ENCODE measurements at regions not wholly inside any gene's neighbourhood (a gene's known extent, or its start where the extent isn't known, plus 50 kb on each side); places are given as distances from the start of the nearest gene placed in this dataset.

GRCh38 chr2:195413944-195414343 lies 243.1 kb upstream of the SLC39A10 start:
- Mint-ChIP-seq H3K36me3 (ENCODE audit: low read depth) (no peaks in the 10 kb centered on the region), H3K27ac (no peak overlapping the region), H3K4me3 (no peak overlapping the region), H3K4me1 (ENCODE audit: low read depth) (peaks cover 12% of the 10 kb centered on the region), H3K27me3 (ENCODE audit: low read depth) (no peaks in the 10 kb centered on the region), H3K9me3 (no peaks in the 10 kb centered on the region)
- CTCF ChIA-PET = no interaction called here
- DNase-seq = no peak
- intact Hi-C loops (cut with micrococcal nuclease) = no loop called here

GRCh38 chr2:195413422-195413821 lies 243.6 kb upstream of the SLC39A10 start:
- CTCF ChIA-PET = interaction anchor here (0.7 kb wide), 1 partner anchor 13 kb away, joined by 3 read pairs; no protein-coding TSS in a partner anchor

GRCh38 chr2:195411219-195411687 lies 245.8 kb upstream of the SLC39A10 start:
- CTCF ChIA-PET = interaction anchor here (0.6 kb wide), 1 partner anchor 75 kb away, joined by 3 read pairs; no protein-coding TSS in a partner anchor

More at GRCh38 chr2:195413422-195413821, 243.6 kb upstream of the SLC39A10 start:
- H3K9me3 Mint-ChIP-seq = no peaks in the 10 kb centered on the region
- no peak overlapping the region for H3K27ac Mint-ChIP-seq
- no peak for DNase-seq
- no peaks in the 10 kb centered on the region for H3K27me3 Mint-ChIP-seq (ENCODE audit: low read depth)
- no peaks in the 10 kb centered on the region for H3K36me3 Mint-ChIP-seq (ENCODE audit: low read depth)
- intact Hi-C loops (cut with micrococcal nuclease) = no loop called here
- peaks cover 12% of the 10 kb centered on the region for H3K4me1 Mint-ChIP-seq (ENCODE audit: low read depth)
- H3K4me3 Mint-ChIP-seq = no peak overlapping the region

DNA sequence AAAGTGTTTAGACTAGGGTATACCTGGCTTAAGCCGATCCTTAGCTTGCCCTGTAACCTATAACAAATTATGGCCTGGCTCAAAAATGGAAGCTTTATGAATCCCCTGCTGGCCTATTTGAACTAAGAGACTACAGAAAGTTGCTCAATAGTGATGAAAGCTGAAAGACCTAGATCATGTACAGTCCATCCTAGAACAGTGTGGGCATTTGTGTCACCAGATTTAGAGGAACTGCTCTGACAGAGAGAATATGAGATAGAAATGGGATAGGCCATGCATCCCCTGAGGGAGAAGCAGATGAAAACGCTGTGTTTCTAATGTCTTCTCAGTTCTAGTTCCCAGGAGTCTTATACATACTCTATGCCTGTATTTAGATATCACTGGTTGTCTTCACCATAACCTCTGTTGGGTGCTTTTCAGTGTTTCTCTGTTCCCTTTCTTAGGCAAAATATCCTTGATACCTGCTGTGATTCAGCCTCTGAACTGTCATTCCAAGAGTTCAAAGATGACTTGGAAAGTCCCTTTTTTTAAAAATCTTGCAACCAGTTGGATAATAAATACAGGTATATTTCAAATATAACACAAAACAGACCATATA lies 246.9 kb upstream of the SLC39A10 start:
- DNase-seq = no peak
- Mint-ChIP-seq H3K27ac (no peak overlapping the region), H3K4me1 (ENCODE audit: low read depth) (peaks cover 22% of the 10 kb centered on the region), H3K9me3 (no peaks in the 10 kb centered on the region), H3K4me3 (no peak overlapping the region), H3K27me3 (ENCODE audit: low read depth) (no peaks in the 10 kb centered on the region), H3K36me3 (ENCODE audit: low read depth) (no peaks in the 10 kb centered on the region)
- CTCF ChIA-PET = interaction anchor here (1.4 kb wide), 1 partner anchor 89 kb away, joined by 4 read pairs; no protein-coding TSS in a partner anchor
- intact Hi-C loops (cut with micrococcal nuclease) = no loop called here

More at GRCh38 chr2:195411219-195411687, 245.8 kb upstream of the SLC39A10 start:
- Mint-ChIP-seq H3K4me1 (ENCODE audit: low read depth) (peaks cover 21% of the 10 kb centered on the region), H3K4me3 (no peak overlapping the region), H3K27me3 (ENCODE audit: low read depth) (no peaks in the 10 kb centered on the region), H3K9me3 (no peaks in the 10 kb centered on the region), H3K36me3 (ENCODE audit: low read depth) (no peaks in the 10 kb centered on the region), H3K27ac (no peak overlapping the region)
- intact Hi-C loops (cut with micrococcal nuclease) = no loop called here
- no peak for DNase-seq

DNA sequence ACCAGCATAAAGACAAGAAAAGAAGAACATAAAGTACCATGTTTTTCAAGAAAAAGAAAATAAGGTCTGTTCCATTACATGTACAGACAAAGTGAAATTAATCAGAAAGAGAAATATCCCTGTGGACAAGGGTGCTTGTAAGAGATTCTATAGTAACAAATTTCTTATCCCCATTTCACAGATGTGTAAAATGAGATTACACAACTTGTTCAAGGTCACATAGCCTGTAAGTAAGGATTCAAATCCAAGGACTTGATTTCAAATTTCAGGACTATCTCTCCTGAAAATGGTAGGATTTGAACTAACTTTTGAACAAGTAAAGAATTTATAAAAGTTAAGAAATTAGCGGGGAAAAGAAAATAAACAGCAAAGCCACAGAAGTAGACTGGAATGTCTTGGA lies 248.2 kb upstream of the SLC39A10 start:
- H3K4me3 Mint-ChIP-seq = no peak overlapping the region
- no peaks in the 10 kb centered on the region for H3K9me3 Mint-ChIP-seq
- no peaks in the 10 kb centered on the region for H3K27me3 Mint-ChIP-seq (ENCODE audit: low read depth)
- H3K4me1 Mint-ChIP-seq (ENCODE audit: low read depth) = peaks cover 23% of the 10 kb centered on the region
- DNase-seq = no peak
- H3K27ac Mint-ChIP-seq = no peak overlapping the region
- no peaks in the 10 kb centered on the region for H3K36me3 Mint-ChIP-seq (ENCODE audit: low read depth)
- intact Hi-C loops (cut with micrococcal nuclease) = loop anchor here (5.0 kb wide), 3 partner anchors 78 to 168 kb away; no protein-coding TSS in a partner anchor
- CTCF ChIA-PET = no interaction called here

DNA sequence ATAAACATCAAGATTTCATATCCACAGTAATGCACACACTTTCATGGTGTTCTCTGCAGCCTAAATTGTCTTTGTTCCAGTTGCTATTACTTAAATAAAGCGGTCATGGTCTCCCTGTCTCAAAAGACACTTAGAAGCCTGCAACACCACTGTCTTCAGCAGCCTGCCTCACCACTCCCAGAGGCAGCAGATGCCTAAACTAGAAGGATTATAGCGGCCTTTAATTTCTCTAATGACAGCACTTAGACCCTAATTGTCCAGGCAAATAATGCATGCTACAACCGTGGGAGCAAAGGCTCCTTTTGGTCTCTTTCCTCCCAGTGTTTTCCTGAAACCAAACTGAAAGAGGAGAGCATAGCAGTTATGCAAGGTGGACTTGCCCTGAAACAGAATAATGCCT lies 248.8 kb upstream of the SLC39A10 start:
- DNase-seq = no peak
- H3K36me3 Mint-ChIP-seq (ENCODE audit: low read depth) = no peaks in the 10 kb centered on the region
- no peaks in the 10 kb centered on the region for H3K27me3 Mint-ChIP-seq (ENCODE audit: low read depth)
- no peak overlapping the region for H3K4me3 Mint-ChIP-seq
- CTCF ChIA-PET = no interaction called here
- intact Hi-C loops (cut with micrococcal nuclease) = loop anchor here (5.0 kb wide), 3 partner anchors 79 to 169 kb away; no protein-coding TSS in a partner anchor
- no peak overlapping the region for H3K27ac Mint-ChIP-seq
- peaks cover 20% of the 10 kb centered on the region for H3K4me1 Mint-ChIP-seq (ENCODE audit: low read depth)
- H3K9me3 Mint-ChIP-seq = no peaks in the 10 kb centered on the region

DNA sequence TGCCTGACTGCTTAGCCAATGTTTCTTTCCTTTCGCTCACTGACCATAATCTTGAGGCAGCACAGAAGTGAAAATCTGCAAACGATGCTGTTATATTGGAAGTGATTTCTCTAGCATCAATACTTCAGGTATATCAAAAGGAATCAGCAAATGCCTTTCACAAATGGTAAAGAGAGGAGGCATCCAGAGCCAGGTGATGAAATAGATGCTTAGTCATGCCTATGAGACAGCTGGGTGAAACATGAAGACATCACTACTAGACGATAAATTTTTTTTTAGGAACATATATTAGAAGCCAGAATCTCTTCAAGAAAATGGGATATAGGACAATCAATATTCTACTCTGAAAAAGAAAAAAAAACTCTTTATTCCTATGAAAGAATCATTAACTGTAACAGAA lies 249.2 kb upstream of the SLC39A10 start:
- H3K9me3 Mint-ChIP-seq = no peaks in the 10 kb centered on the region
- H3K27me3 Mint-ChIP-seq (ENCODE audit: low read depth) = no peaks in the 10 kb centered on the region
- CTCF ChIA-PET = no interaction called here

DNA sequence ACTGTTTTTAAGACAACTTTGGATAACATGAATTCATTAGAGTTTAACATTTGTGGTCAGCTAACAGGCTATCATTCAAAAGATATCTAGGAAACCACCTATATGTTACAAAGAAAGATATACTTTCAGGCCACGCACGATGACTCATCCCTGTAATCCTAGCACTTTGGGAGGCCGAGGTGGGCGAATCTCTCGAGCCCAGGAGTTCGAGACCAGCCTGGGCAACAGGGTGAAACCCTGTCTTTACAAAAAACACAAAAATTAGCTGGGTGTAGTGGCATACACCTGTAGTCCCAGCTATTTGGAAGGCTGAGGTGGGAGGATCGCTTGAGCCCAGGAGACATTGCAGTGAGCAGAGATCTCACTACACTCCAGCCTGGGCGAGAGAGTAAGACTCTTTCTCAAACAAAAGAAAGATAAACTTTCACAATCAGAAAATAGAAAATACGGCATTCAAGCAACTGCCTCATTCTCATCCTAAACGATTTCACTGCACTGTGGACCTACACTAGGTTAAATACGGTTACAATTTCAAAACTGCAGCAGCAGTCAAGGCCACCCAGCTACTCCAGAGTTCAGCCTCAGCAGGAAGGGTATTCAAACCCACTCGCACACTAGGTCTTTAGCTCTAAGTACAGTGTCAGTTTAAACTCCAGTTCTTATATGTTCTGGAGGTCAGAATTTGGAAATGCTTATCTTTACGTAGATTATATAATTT lies 250.0 kb upstream of the SLC39A10 start:
- CTCF ChIA-PET = no interaction called here
- Mint-ChIP-seq H3K4me1 (ENCODE audit: low read depth) (peaks cover 18% of the 10 kb centered on the region), H3K36me3 (ENCODE audit: low read depth) (no peaks in the 10 kb centered on the region), H3K27me3 (ENCODE audit: low read depth) (no peaks in the 10 kb centered on the region), H3K27ac (no peak overlapping the region), H3K4me3 (no peak overlapping the region), H3K9me3 (no peaks in the 10 kb centered on the region)
- intact Hi-C loops (cut with micrococcal nuclease) = loop anchor here (5.0 kb wide), 3 partner anchors 80 to 170 kb away; no protein-coding TSS in a partner anchor
- peak; percentile 18 for DNase-seq

More for the DNA sequence above, 249.2 kb upstream of the SLC39A10 start:
- Mint-ChIP-seq H3K36me3 (ENCODE audit: low read depth) (no peaks in the 10 kb centered on the region), H3K27ac (no peak overlapping the region), H3K4me1 (ENCODE audit: low read depth) (peaks cover 18% of the 10 kb centered on the region), H3K4me3 (no peak overlapping the region)
- intact Hi-C loops (cut with micrococcal nuclease) = loop anchor here (5.0 kb wide), 3 partner anchors 80 to 170 kb away; no protein-coding TSS in a partner anchor
- no peak for DNase-seq

GRCh38 chr2:195404651-195405050 lies 252.4 kb upstream of the SLC39A10 start:
- H3K27ac Mint-ChIP-seq = no peak overlapping the region
- intact Hi-C loops (cut with micrococcal nuclease) = loop anchor here (1.0 to 5.0 kb wide), 6 partner anchors 83 to 664 kb away; partner anchors contain the start of gene DNAH7
- H3K27me3 Mint-ChIP-seq (ENCODE audit: low read depth) = no peaks in the 10 kb centered on the region
- peaks cover 12% of the 10 kb centered on the region for H3K4me1 Mint-ChIP-seq (ENCODE audit: low read depth)
- CTCF ChIA-PET = interaction anchor here (1.1 to 1.7 kb wide), 3 partner anchors 256 to 663 kb away, joined by 3 to 9 read pairs (median 3); no protein-coding TSS in a partner anchor
- H3K4me3 Mint-ChIP-seq = no peak overlapping the region
- peak; percentile 19 for DNase-seq
- no peaks in the 10 kb centered on the region for H3K9me3 Mint-ChIP-seq
- no peaks in the 10 kb centered on the region for H3K36me3 Mint-ChIP-seq (ENCODE audit: low read depth)

GRCh38 chr2:195396479-195396878 lies 260.5 kb upstream of the SLC39A10 start:
- H3K27ac Mint-ChIP-seq = no peak overlapping the region
- H3K36me3 Mint-ChIP-seq (ENCODE audit: low read depth) = no peaks in the 10 kb centered on the region
- intact Hi-C loops (cut with micrococcal nuclease) = no loop called here
- no peaks in the 10 kb centered on the region for H3K27me3 Mint-ChIP-seq (ENCODE audit: low read depth)
- H3K4me1 Mint-ChIP-seq (ENCODE audit: low read depth) = no peaks in the 10 kb centered on the region
- no peak for DNase-seq
- CTCF ChIA-PET = no interaction called here
- H3K4me3 Mint-ChIP-seq = no peak overlapping the region
- no peaks in the 10 kb centered on the region for H3K9me3 Mint-ChIP-seq

GRCh38 chr2:195395362-195395761 lies 261.7 kb upstream of the SLC39A10 start:
- Mint-ChIP-seq H3K27me3 (ENCODE audit: low read depth) (no peaks in the 10 kb centered on the region), H3K36me3 (ENCODE audit: low read depth) (no peaks in the 10 kb centered on the region), H3K27ac (no peak overlapping the region), H3K4me1 (ENCODE audit: low read depth) (no peaks in the 10 kb centered on the region), H3K4me3 (no peak overlapping the region), H3K9me3 (no peaks in the 10 kb centered on the region)
- CTCF ChIA-PET = interaction anchor here (0.6 kb wide), 1 partner anchor 94 kb away, joined by 3 read pairs; no protein-coding TSS in a partner anchor
- intact Hi-C loops (cut with micrococcal nuclease) = no loop called here
- no peak for DNase-seq

DNA sequence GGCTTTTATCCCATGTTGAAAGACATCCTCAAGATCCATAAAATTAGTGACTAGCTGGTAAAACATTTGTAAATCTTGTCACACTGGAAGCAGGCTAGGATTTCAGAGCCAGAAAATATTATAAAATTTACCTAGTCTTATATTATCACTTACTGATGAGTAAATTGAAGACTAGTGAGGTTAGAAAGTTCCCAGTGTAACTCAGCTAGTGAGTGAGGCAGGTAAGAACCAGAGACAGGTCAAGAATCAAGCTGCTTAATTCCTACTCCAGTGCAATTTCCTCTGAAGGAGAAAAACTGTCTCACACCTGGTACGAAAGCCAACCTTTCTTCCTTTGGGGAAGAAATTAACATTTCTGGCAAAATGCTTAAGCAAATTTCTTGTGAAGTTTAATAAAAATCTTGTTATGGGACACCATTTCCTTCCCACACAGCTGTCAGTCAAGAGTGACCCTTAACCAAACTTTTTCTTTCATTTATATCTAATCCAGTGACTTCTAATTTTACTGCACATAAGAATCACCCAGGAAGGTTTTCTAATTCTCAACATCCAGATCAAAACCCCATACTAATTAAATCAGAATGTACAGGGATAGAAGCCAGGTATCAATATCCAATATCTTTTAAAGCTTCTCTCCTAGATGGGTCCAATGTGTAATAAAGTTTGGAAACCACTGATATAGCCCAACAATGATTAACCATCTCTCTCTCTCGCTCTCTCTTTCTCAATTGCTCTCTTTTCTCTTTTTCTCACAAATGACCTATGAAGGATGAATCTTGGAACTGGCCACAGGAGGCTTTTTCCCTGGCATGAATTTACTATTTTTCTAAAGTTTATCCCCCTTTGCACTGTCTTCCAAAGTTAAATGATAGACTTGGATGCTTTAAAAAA lies 264.3 kb upstream of the SLC39A10 start:
- H3K27me3 Mint-ChIP-seq (ENCODE audit: low read depth) = no peaks in the 10 kb centered on the region
- H3K27ac Mint-ChIP-seq = no peak overlapping the region
- no peaks in the 10 kb centered on the region for H3K36me3 Mint-ChIP-seq (ENCODE audit: low read depth)
- no peaks in the 10 kb centered on the region for H3K4me1 Mint-ChIP-seq (ENCODE audit: low read depth)
- CTCF ChIA-PET = no interaction called here
- intact Hi-C loops (cut with micrococcal nuclease) = no loop called here
- no peak overlapping the region for H3K4me3 Mint-ChIP-seq
- no peak for DNase-seq
- H3K9me3 Mint-ChIP-seq = no peaks in the 10 kb centered on the region

Measured in activated naive CD4-positive, alpha-beta T cell treated with anti-CD3 and anti-CD28 coated beads for 36 hours (primary cell).